B cell (primary cell): ENCODE measurements at regions not wholly inside any gene's neighbourhood (a gene's known extent, or its start where the extent isn't known, plus 50 kb on each side); places are given as distances from the start of the nearest gene placed in this dataset.

ENCODE experiments used
- ATAC-seq: fragments of 200-7000 bp; cut with Tn5 transposase; one replicate; pipeline ENCODE4 v1.10.0; 2021; ENCODE audit warnings: low read depth, mild to moderate bottlenecking, moderate number of reproducible peaks, moderate library complexity
- CTCF ChIA-PET: fragments of 350-600 bp; sonication (Branson Sonifier 250); formaldehyde crosslinking; loops from one replicate; lab custom pipeline; 2021; ENCODE audit warnings: antibody characterized with exemption, inconsistent platforms; lab: Charles Lee
- POLR2A ChIA-PET: fragments of 350-600 bp; sonication (Branson Sonifier 250); formaldehyde crosslinking; loops from one replicate; lab custom pipeline; 2021; ENCODE audit warnings: antibody characterized with exemption; lab: Charles Lee
- DNase-seq: peaks from one replicate; pipeline ENCODE4 v3.0.0; 2013
- H2AFZ ChIP-seq: 2 replicates; pipeline ENCODE4 v1.6.1; 2012; ENCODE audit warnings: mild to moderate bottlenecking, low read depth, low read length; ENCODE audit not compliant: insufficient read depth, poor library complexity, severe bottlenecking
- H3K27ac ChIP-seq, 2 donors: 1 replicate in 1 of 2; 2 replicates in 1 of 2; pipeline ENCODE4 v1.5.1; 2012 to 2013; ENCODE audit warnings: low read length in 2 of 2, mild to moderate bottlenecking in 2 of 2, moderate library complexity in 1 of 2
- H3K27me3 ChIP-seq, 4 experiments: fragments of 200-600 bp in 1 of 4; sonication (generic) in 1 of 4; replicated peaks in 1 of 4; 1 replicate in 2 of 4; 2 replicates in 2 of 4; pipeline versions ENCODE4 v1.6.1 to v1.7.0; 2013 to 2016; ENCODE audit warnings: low read length in 3 of 4, mild to moderate bottlenecking in 2 of 4, mixed read lengths in 1 of 4, moderate library complexity in 1 of 4; ENCODE audit not compliant: insufficient read depth in 4 of 4, control insufficient read depth in 3 of 4; ENCODE audit errors: control extremely low read depth in 1 of 4
- H3K36me3 ChIP-seq, 2 experiments: replicated peaks in 1 of 2; 1 replicate in 1 of 2; 2 replicates in 1 of 2; pipeline versions ENCODE4 v1.6.1 to v1.7.1; 2013; ENCODE audit warnings: low read length in 1 of 2; ENCODE audit not compliant: insufficient read depth in 2 of 2, control insufficient read depth in 1 of 2; ENCODE audit errors: control extremely low read depth in 1 of 2, extremely low read depth in 1 of 2
- H3K4me1 ChIP-seq, 2 donors: fragments of 200-600 bp in 1 of 2; sonication (generic) in 1 of 2; 1 replicate in 1 of 2; 2 replicates in 1 of 2; pipeline versions ENCODE4 v1.5.1 to v1.6.1; 2013 to 2017; ENCODE audit warnings: low read length in 2 of 2; ENCODE audit not compliant: control insufficient read depth in 2 of 2, insufficient read depth in 2 of 2
- H3K4me2 ChIP-seq: replicated peaks from 2 replicates; pipeline ENCODE3; 2012; ENCODE audit warnings: mild to moderate bottlenecking, low read depth, low read length; ENCODE audit not compliant: poor library complexity, severe bottlenecking
- H3K4me3 ChIP-seq, 5 experiments: fragments of 200-600 bp in 1 of 5; sonication (generic) in 1 of 5; 1 replicate in 3 of 5; 2 replicates in 2 of 5; pipeline versions ENCODE4 v1.5.1 to v1.7.0; 2011 to 2016; ENCODE audit warnings: low read length in 4 of 5, mild to moderate bottlenecking in 4 of 5, low read depth in 2 of 5, control low read depth in 1 of 5, moderate library complexity in 1 of 5; ENCODE audit not compliant: insufficient read depth in 1 of 5; ENCODE audit errors: control extremely low read depth in 1 of 5, extremely low read depth in 1 of 5
- H3K79me2 ChIP-seq: fragments of 200-600 bp; sonication (generic); one replicate; pipeline ENCODE4 v1.6.0; 2016; ENCODE audit warnings: low read length; ENCODE audit not compliant: control insufficient read depth, insufficient read depth
- H3K9ac ChIP-seq: fragments of 200-600 bp; sonication (generic); 2 replicates; pipeline ENCODE4 v1.6.1; 2017; ENCODE audit warnings: mild to moderate bottlenecking, low read length, moderate library complexity
- H3K9me3 ChIP-seq, 3 donors: one replicate each; pipeline versions ENCODE4 v1.6.1 to v1.7.1; 2013; ENCODE audit warnings: low read length in 2 of 3; ENCODE audit not compliant: control insufficient read depth in 2 of 3, insufficient read depth in 1 of 3; ENCODE audit errors: control extremely low read depth in 1 of 3
- H4K20me1 ChIP-seq: 2 replicates; pipeline ENCODE4 v1.6.0; 2012; ENCODE audit warnings: mild to moderate bottlenecking, low read length; ENCODE audit not compliant: insufficient read depth, control insufficient read depth, poor library complexity, severe bottlenecking
- H3K27ac Mint-ChIP-seq: one replicate; pipeline ENCODE4 v1.8.0; 2021; ENCODE audit warnings: mixed read lengths
- H3K27me3 Mint-ChIP-seq: one replicate; pipeline ENCODE4 v1.8.0; 2021; ENCODE audit warnings: mixed read lengths
- H3K4me1 Mint-ChIP-seq: one replicate; pipeline ENCODE4 v1.8.0; 2021; ENCODE audit warnings: mixed read lengths
- H3K4me3 Mint-ChIP-seq: one replicate; pipeline ENCODE4 v1.8.0; 2021; ENCODE audit warnings: mixed read lengths
- H3K9me3 Mint-ChIP-seq: one replicate; pipeline ENCODE4 v1.8.0; 2022; ENCODE audit warnings: mixed read lengths; ENCODE audit not compliant: insufficient read depth
- CTCF ChIP-seq: fragments of 200-600 bp; IDR thresholded peaks from one replicate; pipeline ENCODE4 v1.8.0; 2022; ENCODE audit warnings: antibody characterized with exemption, mild to moderate bottlenecking
- EZH2 ChIP-seq: IDR thresholded peaks from 2 replicates; pipeline ENCODE4 v1.6.1; 2012; ENCODE audit warnings: borderline replicate concordance, low read depth, mild to moderate bottlenecking, moderate library complexity, low read length; ENCODE audit not compliant: insufficient read depth, poor library complexity, severe bottlenecking
- WGBS: methylation state at CpG from one replicate; pipeline ENCODE4 v1.1.5; 2013; ENCODE audit warnings: missing lambda C conversion rate; ENCODE audit not compliant: insufficient coverage; 5-methylcytosine and 5-hydroxymethylcytosine counted together
- intact Hi-C: fragments of 100-400 bp; cut with micrococcal nuclease; formaldehyde crosslinking; loops from one replicate; pipeline ENCODE4 v1.10.0; 2022

- Mint-ChIP-seq H3K4me3 (no peak overlapping the region), H3K27me3 (no peaks in the 10 kb centered on the region), H3K4me1 (no peaks in the 10 kb centered on the region), H3K27ac (no peak overlapping the region), H3K9me3 (no peaks in the 10 kb centered on the region)
- no peak for ATAC-seq
- Histone ChIP-seq H3K79me2 (no peaks in the 10 kb centered on the region), H3K27me3 (no peaks in the 10 kb centered on the region), H3K27ac (no peak overlapping the region), H4K20me1 (no peaks in the 10 kb centered on the region), H3K4me1 (no peaks in the 10 kb centered on the region), H3K9ac (no peak overlapping the region), H3K36me3 (no peaks in the 10 kb centered on the region), H3K9me3 (peaks cover 0 to 4% (median 0%) of the 10 kb centered on the region in 3 donors), H3K4me2 (no peak overlapping the region), H2AFZ (no peak overlapping the region), H3K4me3 (no peak overlapping the region)
- DNase-seq: no peak
- intact Hi-C loops: no loop called here
- TF ChIP-seq CTCF (no peak), EZH2 (no peak)
- CTCF ChIA-PET: no interaction called here
- POLR2A ChIA-PET: no interaction called here
These were observed 110.8 kb upstream of the EGFR start for GRCh38 chr7:54907981-54908380.

GRCh38 chr7:54908760-54909438, 109.9 kb upstream of the EGFR start:
- ChIA-PET POLR2A (no interaction called here), CTCF (no interaction called here)
- peaks cover 0 to 4% (median 0%) of the 10 kb centered on the region in 3 donors for H3K9me3 ChIP-seq
- no peaks in the 10 kb centered on the region for H3K79me2 ChIP-seq
- no peak overlapping the region for H3K27ac Mint-ChIP-seq
- no peaks in the 10 kb centered on the region for H3K27me3 Mint-ChIP-seq
- H3K9ac ChIP-seq: no peak overlapping the region
- H3K9me3 Mint-ChIP-seq: no peaks in the 10 kb centered on the region
- no peak for ATAC-seq
- intact Hi-C loops: no loop called here
- no CpG with 5 or more reads among the region's 2 CpGs for WGBS
- H3K4me1 ChIP-seq: no peaks in the 10 kb centered on the region
- DNase-seq: no peak
- no peak overlapping the region for H2AFZ ChIP-seq
- no peak overlapping the region for H3K4me3 ChIP-seq
- no peaks in the 10 kb centered on the region for H4K20me1 ChIP-seq
- H3K4me1 Mint-ChIP-seq: no peaks in the 10 kb centered on the region
- TF ChIP-seq EZH2 (no peak), CTCF (no peak)
- no peak overlapping the region for H3K27ac ChIP-seq
- H3K27me3 ChIP-seq: no peaks in the 10 kb centered on the region
- H3K36me3 ChIP-seq: no peaks in the 10 kb centered on the region
- H3K4me3 Mint-ChIP-seq: no peak overlapping the region
- H3K4me2 ChIP-seq: no peak overlapping the region
